Astrocyte (in vitro differentiated cells and primary cell): ENCODE measurements at regions not wholly inside any gene's neighbourhood (a gene's known extent, or its start where the extent isn't known, plus 50 kb on each side); places are given as distances from the start of the nearest gene placed in this dataset.

Experiments used
- DNase-seq: peaks from one replicate; pipeline ENCODE4 v3.0.0-alpha.2; 2010; ENCODE audit warnings: low read depth
- FAIRE-seq: peaks from 2 replicates; lab custom pipeline; 2011; peaks lifted over from hg19 to GRCh38; lab: Jason Lieb, UNC
- H2AFZ ChIP-seq: 2 replicates; pipeline ENCODE4 v1.6.0; 2012; ENCODE audit warnings: low read depth, low read length, inconsistent platforms
- H3K27ac ChIP-seq: 2 replicates; pipeline ENCODE4 v1.5.1; 2011; ENCODE audit warnings: low read depth, low read length, inconsistent platforms
- H3K27me3 ChIP-seq: 2 replicates; pipeline ENCODE4 v1.6.0; 2011; ENCODE audit warnings: low read length, inconsistent platforms; ENCODE audit not compliant: insufficient read depth
- H3K36me3 ChIP-seq: 2 replicates; pipeline ENCODE4 v1.5.1; 2011; ENCODE audit warnings: low read length, inconsistent platforms; ENCODE audit not compliant: insufficient read depth
- H3K4me1 ChIP-seq: 2 replicates; pipeline ENCODE4 v1.5.1; 2011; ENCODE audit warnings: low read length, inconsistent platforms; ENCODE audit not compliant: insufficient read depth
- H3K4me2 ChIP-seq: 2 replicates; pipeline ENCODE4 v1.6.0; 2012; ENCODE audit warnings: low read length, inconsistent platforms
- H3K4me3 ChIP-seq: 2 replicates; pipeline ENCODE4 v1.5.1; 2011; ENCODE audit warnings: low read depth, mild to moderate bottlenecking, low read length, inconsistent platforms; ENCODE audit not compliant: insufficient read depth
- H3K79me2 ChIP-seq: 2 replicates; pipeline ENCODE4 v1.6.0; 2012; ENCODE audit warnings: mild to moderate bottlenecking, low read length, inconsistent platforms; ENCODE audit not compliant: insufficient read depth
- H3K9ac ChIP-seq: 2 replicates; pipeline ENCODE4 v1.6.0; 2012; ENCODE audit warnings: mild to moderate bottlenecking, low read length, inconsistent platforms
- H3K9me3 ChIP-seq: 2 replicates; pipeline ENCODE4 v1.5.1; 2012; ENCODE audit warnings: low read depth, mild to moderate bottlenecking, low read length, inconsistent platforms; ENCODE audit not compliant: insufficient read depth
- H4K20me1 ChIP-seq: 2 replicates; pipeline ENCODE4 v1.6.0; 2012; ENCODE audit warnings: low read length, inconsistent platforms; ENCODE audit not compliant: insufficient read depth
- H3K27ac Mint-ChIP-seq: one replicate; pipeline ENCODE4 v1.8.0; 2021; ENCODE audit warnings: mild to moderate bottlenecking, mixed read lengths; ENCODE audit not compliant: unreplicated experiment
- H3K27me3 Mint-ChIP-seq: one replicate; pipeline ENCODE4 v1.8.0; 2021; ENCODE audit warnings: low read depth, mixed read lengths; ENCODE audit not compliant: unreplicated experiment
- H3K36me3 Mint-ChIP-seq: one replicate; pipeline ENCODE4 v1.8.0; 2021; ENCODE audit warnings: low read depth, mixed read lengths; ENCODE audit not compliant: unreplicated experiment
- H3K4me1 Mint-ChIP-seq: one replicate; pipeline ENCODE4 v1.8.0; 2021; ENCODE audit warnings: low read depth, mixed read lengths; ENCODE audit not compliant: unreplicated experiment
- H3K4me3 Mint-ChIP-seq: one replicate; pipeline ENCODE4 v1.8.0; 2021; ENCODE audit warnings: mild to moderate bottlenecking, moderate library complexity, mixed read lengths; ENCODE audit not compliant: unreplicated experiment
- H3K9me3 Mint-ChIP-seq: one replicate; pipeline ENCODE4 v1.8.0; 2021; ENCODE audit warnings: mild to moderate bottlenecking, mixed read lengths; ENCODE audit not compliant: unreplicated experiment
- EZH2 ChIP-seq: IDR thresholded peaks from 2 replicates; pipeline ENCODE4 v1.6.1; 2012; ENCODE audit warnings: mild to moderate bottlenecking, low read length, inconsistent platforms; ENCODE audit not compliant: insufficient read depth
- TF ChIP-seq, protein P1 (sequence below): IDR thresholded peaks from 2 replicates; pipeline ENCODE4 v1.5.1; 2011; ENCODE audit warnings: low read depth, mild to moderate bottlenecking, inconsistent platforms, low read length, moderate library complexity; ENCODE audit not compliant: insufficient read depth

- Histone ChIP-seq H3K4me1 (no peaks in the 10 kb centered on the region), H3K79me2 (no peaks in the 10 kb centered on the region), H3K9me3 (no peaks in the 10 kb centered on the region), H3K9ac (no peak overlapping the region), H3K4me3 (no peak overlapping the region), H4K20me1 (no peaks in the 10 kb centered on the region), H2AFZ (no peak overlapping the region), H3K4me2 (no peak overlapping the region), H3K27ac (no peak overlapping the region), H3K36me3 (no peaks in the 10 kb centered on the region), H3K27me3 (peaks cover 2% of the 10 kb centered on the region)
- Mint-ChIP-seq H3K4me3 (no peak overlapping the region), H3K27me3 (peaks cover 8% of the 10 kb centered on the region), H3K36me3 (no peaks in the 10 kb centered on the region), H3K4me1 (peaks cover 18% of the 10 kb centered on the region), H3K9me3 (peaks cover 1% of the 10 kb centered on the region), H3K27ac (no peak overlapping the region)
- TF ChIP-seq, protein P1, sequence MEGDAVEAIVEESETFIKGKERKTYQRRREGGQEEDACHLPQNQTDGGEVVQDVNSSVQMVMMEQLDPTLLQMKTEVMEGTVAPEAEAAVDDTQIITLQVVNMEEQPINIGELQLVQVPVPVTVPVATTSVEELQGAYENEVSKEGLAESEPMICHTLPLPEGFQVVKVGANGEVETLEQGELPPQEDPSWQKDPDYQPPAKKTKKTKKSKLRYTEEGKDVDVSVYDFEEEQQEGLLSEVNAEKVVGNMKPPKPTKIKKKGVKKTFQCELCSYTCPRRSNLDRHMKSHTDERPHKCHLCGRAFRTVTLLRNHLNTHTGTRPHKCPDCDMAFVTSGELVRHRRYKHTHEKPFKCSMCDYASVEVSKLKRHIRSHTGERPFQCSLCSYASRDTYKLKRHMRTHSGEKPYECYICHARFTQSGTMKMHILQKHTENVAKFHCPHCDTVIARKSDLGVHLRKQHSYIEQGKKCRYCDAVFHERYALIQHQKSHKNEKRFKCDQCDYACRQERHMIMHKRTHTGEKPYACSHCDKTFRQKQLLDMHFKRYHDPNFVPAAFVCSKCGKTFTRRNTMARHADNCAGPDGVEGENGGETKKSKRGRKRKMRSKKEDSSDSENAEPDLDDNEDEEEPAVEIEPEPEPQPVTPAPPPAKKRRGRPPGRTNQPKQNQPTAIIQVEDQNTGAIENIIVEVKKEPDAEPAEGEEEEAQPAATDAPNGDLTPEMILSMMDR, result no peak
- TF ChIP-seq EZH2, result no peak
- FAIRE-seq (no peak), DNase-seq (no peak)
These were observed 137.5 kb downstream of the C5orf15 start for GRCh38 chr5:133830911-133831310.

- no peaks in the 10 kb centered on the region for H3K79me2 ChIP-seq
- no peak overlapping the region for H3K27ac Mint-ChIP-seq
- DNase-seq (no peak), FAIRE-seq (no peak)
- H3K4me1 Mint-ChIP-seq, result peaks cover 18% of the 10 kb centered on the region
- peaks cover 14% of the 10 kb centered on the region for H3K27me3 Mint-ChIP-seq
- no peaks in the 10 kb centered on the region for H4K20me1 ChIP-seq
- H3K36me3 ChIP-seq, result no peaks in the 10 kb centered on the region
- H3K9me3 ChIP-seq, result no peaks in the 10 kb centered on the region
- H3K9me3 Mint-ChIP-seq, result peaks cover 1% of the 10 kb centered on the region
- no peaks in the 10 kb centered on the region for H3K36me3 Mint-ChIP-seq
- no peak overlapping the region for H2AFZ ChIP-seq
- H3K4me3 ChIP-seq, result no peak overlapping the region
- no peaks in the 10 kb centered on the region for H3K4me1 ChIP-seq
- H3K4me3 Mint-ChIP-seq, result no peak overlapping the region
- no peak overlapping the region for H3K4me2 ChIP-seq
- TF ChIP-seq, protein P1, result no peak
- no peak for TF ChIP-seq EZH2
- H3K9ac ChIP-seq, result no peak overlapping the region
- no peak overlapping the region for H3K27ac ChIP-seq
- peaks cover 2% of the 10 kb centered on the region for H3K27me3 ChIP-seq
These were observed 138.1 kb downstream of the C5orf15 start for GRCh38 chr5:133830281-133830680.

- no peak for FAIRE-seq
- no peak overlapping the region for H3K27ac Mint-ChIP-seq
These were observed 138.6 kb downstream of the C5orf15 start for GRCh38 chr5:133829786-133830185.

More at GRCh38 chr5:133829786-133830185, 138.6 kb downstream of the C5orf15 start:
- H3K4me2 ChIP-seq, result no peak overlapping the region
- no peaks in the 10 kb centered on the region for H4K20me1 ChIP-seq
- Mint-ChIP-seq H3K36me3 (no peaks in the 10 kb centered on the region), H3K4me3 (no peak overlapping the region), H3K4me1 (peaks cover 18% of the 10 kb centered on the region), H3K27me3 (peaks cover 17% of the 10 kb centered on the region), H3K9me3 (peaks cover 1% of the 10 kb centered on the region)
- H3K9ac ChIP-seq, result no peak overlapping the region
- no peaks in the 10 kb centered on the region for H3K79me2 ChIP-seq
- no peak overlapping the region for H2AFZ ChIP-seq
- no peaks in the 10 kb centered on the region for H3K9me3 ChIP-seq
- no peaks in the 10 kb centered on the region for H3K36me3 ChIP-seq
- H3K27ac ChIP-seq, result no peak overlapping the region
- no peaks in the 10 kb centered on the region for H3K4me1 ChIP-seq
- H3K4me3 ChIP-seq, result no peak overlapping the region
- no peak for TF ChIP-seq EZH2
- TF ChIP-seq, protein P1, result no peak
- DNase-seq, result no peak
- H3K27me3 ChIP-seq, result peaks cover 2% of the 10 kb centered on the region
